ENCODE measurements at regions not wholly inside any gene's neighbourhood (a gene's known extent, or its start where the extent isn't known, plus 50 kb on each side); places are given as distances from the start of the nearest gene placed in this dataset.

DNA sequence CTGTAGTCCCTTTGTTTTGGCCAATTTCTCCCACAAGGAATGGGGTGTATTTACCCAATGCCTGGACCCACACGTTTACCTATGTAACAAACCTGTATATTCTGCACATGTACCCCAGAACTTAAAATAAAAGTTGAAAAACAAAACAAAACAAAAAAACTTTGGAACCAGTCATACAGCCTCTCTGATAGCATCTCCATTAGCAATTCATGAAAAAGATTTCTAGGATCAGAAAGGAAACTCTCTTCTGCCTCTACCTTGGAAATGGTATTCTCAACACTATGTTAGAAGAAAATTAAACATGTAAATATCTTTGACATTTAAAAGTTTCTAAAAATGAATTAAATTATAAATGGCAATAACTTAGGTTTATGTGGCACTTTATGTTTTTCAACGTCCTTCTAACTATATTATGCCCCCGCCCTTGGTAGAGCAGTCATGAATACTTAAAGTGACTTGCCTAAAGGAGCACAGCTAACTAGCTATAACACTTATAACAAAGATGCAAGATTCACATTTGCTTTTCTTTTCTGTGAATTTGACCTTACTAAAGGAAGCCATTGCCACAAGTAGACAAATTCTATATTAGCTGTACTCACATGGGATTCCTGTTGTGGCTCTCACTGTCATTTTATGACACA is 147.5 kb upstream of the FKBP1C start:
- H3K56ac ChIP-seq (ENCODE audit: low read length), result no peak overlapping the region
- H3K4me1 ChIP-seq (ENCODE audit: control insufficient read depth, low read depth, low read length), result no peaks in the 10 kb centered on the region
- no peak overlapping the region for H4K5ac ChIP-seq (ENCODE audit: low read length)
- H2AK5ac ChIP-seq (ENCODE audit: low read length), result no peak overlapping the region
- no peak overlapping the region for H3K4me3 ChIP-seq (ENCODE audit: low read length)
- no peak overlapping the region for H2BK15ac ChIP-seq (replicated peaks; ENCODE audit: low read depth)
- H3K23ac ChIP-seq (ENCODE audit: low read length), result no peak overlapping the region
- H2BK5ac ChIP-seq (ENCODE audit: low read length), result no peak overlapping the region
- H3K79me2 ChIP-seq (ENCODE audit: control insufficient read depth, insufficient read depth, low read length), result no peaks in the 10 kb centered on the region
- H3K36me3 ChIP-seq (ENCODE audit: control insufficient read depth, insufficient read depth, low read length), result no peaks in the 10 kb centered on the region
- WGBS (ENCODE audit: extremely low coverage, insufficient coverage, low lambda C conversion rate), result no CpG with 5 or more reads among the region's 3 CpGs
- H2BK120ac ChIP-seq (ENCODE audit: low read depth, low read length), result no peak overlapping the region
- H3K9ac ChIP-seq (ENCODE audit: low read length), result no peak overlapping the region
- no peak for DNase-seq
- H3K4ac ChIP-seq (ENCODE audit: low read depth, low read length), result no peak overlapping the region
- H3K79me1 ChIP-seq (ENCODE audit: low read length), result no peaks in the 10 kb centered on the region
- no peaks in the 10 kb centered on the region for H3K27me3 ChIP-seq (ENCODE audit: insufficient read depth, low read length, poor library complexity)
- H3K27ac ChIP-seq (ENCODE audit: low read depth, low read length), result no peak overlapping the region
- H3K18ac ChIP-seq (ENCODE audit: low read length), result no peak overlapping the region
- H4K8ac ChIP-seq (ENCODE audit: low read depth, low read length), result no peak overlapping the region
- H3K4me2 ChIP-seq (ENCODE audit: low read length), result no peak overlapping the region

DNA sequence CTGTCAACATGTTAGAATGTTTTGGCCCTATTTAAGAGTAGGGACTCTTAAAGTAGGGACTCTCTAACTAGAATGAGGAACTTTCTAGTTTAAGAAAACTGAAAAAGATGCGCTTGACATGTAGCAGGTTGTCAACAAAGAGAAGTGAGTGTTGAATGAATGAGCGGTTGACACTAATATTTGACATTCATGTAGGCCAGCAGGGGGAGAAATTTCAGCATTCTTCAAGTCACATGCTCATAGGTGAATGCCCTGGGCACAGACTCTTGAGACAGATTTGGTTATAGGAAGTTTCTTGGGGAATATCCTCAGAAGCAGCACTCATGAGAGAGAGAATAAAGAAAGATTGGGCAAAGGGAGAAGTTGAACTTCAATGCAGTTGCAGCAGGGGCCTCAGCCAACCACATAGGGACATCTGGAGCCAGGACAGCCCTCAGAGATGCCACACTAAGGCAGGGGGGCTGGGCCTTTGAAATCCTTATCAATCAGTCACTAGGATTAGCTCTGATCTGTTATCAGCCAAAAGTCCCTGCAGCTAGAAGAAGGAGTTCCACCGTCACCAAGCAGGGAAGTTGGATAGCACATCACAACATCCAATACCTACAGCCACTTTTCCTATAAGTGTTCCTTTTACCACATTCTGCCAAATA is 145.1 kb upstream of the FKBP1C start:
- Histone ChIP-seq H3K36me3 (ENCODE audit: control insufficient read depth, insufficient read depth, low read length) (no peaks in the 10 kb centered on the region), H3K4me1 (ENCODE audit: control insufficient read depth, low read depth, low read length) (no peaks in the 10 kb centered on the region), H3K4ac (ENCODE audit: low read depth, low read length) (no peak overlapping the region), H3K9ac (ENCODE audit: low read length) (no peak overlapping the region), H3K4me2 (ENCODE audit: low read length) (no peak overlapping the region), H3K18ac (ENCODE audit: low read length) (no peak overlapping the region), H2BK5ac (ENCODE audit: low read length) (no peak overlapping the region), H3K79me2 (ENCODE audit: control insufficient read depth, insufficient read depth, low read length) (no peaks in the 10 kb centered on the region), H2BK15ac (replicated peaks; ENCODE audit: low read depth) (no peak overlapping the region), H2AK5ac (ENCODE audit: low read length) (no peak overlapping the region), H4K8ac (ENCODE audit: low read depth, low read length) (no peak overlapping the region), H3K27me3 (ENCODE audit: insufficient read depth, low read length, poor library complexity) (no peaks in the 10 kb centered on the region), H2BK120ac (ENCODE audit: low read depth, low read length) (no peak overlapping the region), H3K56ac (ENCODE audit: low read length) (no peak overlapping the region), H3K27ac (ENCODE audit: low read depth, low read length) (no peak overlapping the region), H3K4me3 (ENCODE audit: low read length) (no peak overlapping the region), H3K23ac (ENCODE audit: low read length) (no peak overlapping the region), H4K5ac (ENCODE audit: low read length) (no peak overlapping the region), H3K79me1 (ENCODE audit: low read length) (no peaks in the 10 kb centered on the region)
- DNase-seq, result peak; percentile 91
- WGBS (ENCODE audit: extremely low coverage, insufficient coverage, low lambda C conversion rate), result no CpG with 5 or more reads among the region's 3 CpGs

DNA sequence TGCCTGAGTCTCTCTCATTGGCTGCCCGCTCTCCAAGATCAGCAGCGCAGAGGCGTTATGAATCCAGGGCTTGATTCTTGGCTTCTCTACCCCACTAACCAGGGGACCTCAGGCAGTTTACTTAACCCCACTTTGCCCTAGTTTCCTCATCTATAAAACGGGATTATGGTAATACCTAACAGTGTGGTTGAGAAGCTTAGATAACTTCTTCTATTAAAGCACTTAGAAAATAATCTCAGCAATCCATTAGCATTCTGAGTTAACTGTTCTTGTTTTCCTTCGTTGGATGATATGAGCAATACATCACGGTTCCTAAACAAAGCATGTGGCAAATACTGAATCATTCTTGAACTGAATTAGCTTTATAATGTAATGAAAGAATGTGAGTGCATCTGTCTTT is 116.3 kb upstream of the FKBP1C start:
- Histone ChIP-seq H3K23ac (ENCODE audit: low read length) (no peak overlapping the region), H3K4ac (ENCODE audit: low read depth, low read length) (no peak overlapping the region), H3K27ac (ENCODE audit: low read depth, low read length) (no peak overlapping the region), H3K4me1 (ENCODE audit: control insufficient read depth, low read depth, low read length) (no peaks in the 10 kb centered on the region), H2BK5ac (ENCODE audit: low read length) (no peak overlapping the region), H3K4me3 (ENCODE audit: low read length) (no peak overlapping the region), H3K9ac (ENCODE audit: low read length) (no peak overlapping the region), H3K79me1 (ENCODE audit: low read length) (no peaks in the 10 kb centered on the region), H4K5ac (ENCODE audit: low read length) (no peak overlapping the region), H3K79me2 (ENCODE audit: control insufficient read depth, insufficient read depth, low read length) (no peaks in the 10 kb centered on the region), H3K56ac (ENCODE audit: low read length) (no peak overlapping the region), H3K18ac (ENCODE audit: low read length) (no peak overlapping the region), H3K4me2 (ENCODE audit: low read length) (no peak overlapping the region), H2AK5ac (ENCODE audit: low read length) (no peak overlapping the region), H3K27me3 (ENCODE audit: insufficient read depth, low read length, poor library complexity) (no peaks in the 10 kb centered on the region), H3K36me3 (ENCODE audit: control insufficient read depth, insufficient read depth, low read length) (no peaks in the 10 kb centered on the region), H4K8ac (ENCODE audit: low read depth, low read length) (no peak overlapping the region), H2BK15ac (replicated peaks; ENCODE audit: low read depth) (no peak overlapping the region), H2BK120ac (ENCODE audit: low read depth, low read length) (no peak overlapping the region)
- DNase-seq, result no peak
- WGBS (ENCODE audit: extremely low coverage, insufficient coverage, low lambda C conversion rate), result no CpG with 5 or more reads among the region's 6 CpGs

GRCh38 chr6:63097222-63097621 is 114.0 kb upstream of the FKBP1C start:
- H3K27ac ChIP-seq (ENCODE audit: low read depth, low read length), result no peak overlapping the region
- H4K5ac ChIP-seq (ENCODE audit: low read length), result no peak overlapping the region
- no peaks in the 10 kb centered on the region for H3K79me2 ChIP-seq (ENCODE audit: control insufficient read depth, insufficient read depth, low read length)
- H3K27me3 ChIP-seq (ENCODE audit: insufficient read depth, low read length, poor library complexity), result no peaks in the 10 kb centered on the region
- no peak overlapping the region for H2AK5ac ChIP-seq (ENCODE audit: low read length)
- H2BK5ac ChIP-seq (ENCODE audit: low read length), result no peak overlapping the region
- H3K56ac ChIP-seq (ENCODE audit: low read length), result no peak overlapping the region
- no peak overlapping the region for H3K18ac ChIP-seq (ENCODE audit: low read length)
- no peaks in the 10 kb centered on the region for H3K4me1 ChIP-seq (ENCODE audit: control insufficient read depth, low read depth, low read length)
- H3K36me3 ChIP-seq (ENCODE audit: control insufficient read depth, insufficient read depth, low read length), result no peaks in the 10 kb centered on the region
- H2BK15ac ChIP-seq (replicated peaks; ENCODE audit: low read depth), result no peak overlapping the region
- no peak overlapping the region for H4K8ac ChIP-seq (ENCODE audit: low read depth, low read length)
- DNase-seq, result no peak
- H3K4me2 ChIP-seq (ENCODE audit: low read length), result no peak overlapping the region
- H3K23ac ChIP-seq (ENCODE audit: low read length), result no peak overlapping the region
- WGBS (ENCODE audit: extremely low coverage, insufficient coverage, low lambda C conversion rate), result no CpG with 5 or more reads among the region's 1 CpG
- no peak overlapping the region for H2BK120ac ChIP-seq (ENCODE audit: low read depth, low read length)
- no peak overlapping the region for H3K9ac ChIP-seq (ENCODE audit: low read length)
- no peak overlapping the region for H3K4me3 ChIP-seq (ENCODE audit: low read length)
- H3K79me1 ChIP-seq (ENCODE audit: low read length), result no peaks in the 10 kb centered on the region
- H3K4ac ChIP-seq (ENCODE audit: low read depth, low read length), result no peak overlapping the region

DNA sequence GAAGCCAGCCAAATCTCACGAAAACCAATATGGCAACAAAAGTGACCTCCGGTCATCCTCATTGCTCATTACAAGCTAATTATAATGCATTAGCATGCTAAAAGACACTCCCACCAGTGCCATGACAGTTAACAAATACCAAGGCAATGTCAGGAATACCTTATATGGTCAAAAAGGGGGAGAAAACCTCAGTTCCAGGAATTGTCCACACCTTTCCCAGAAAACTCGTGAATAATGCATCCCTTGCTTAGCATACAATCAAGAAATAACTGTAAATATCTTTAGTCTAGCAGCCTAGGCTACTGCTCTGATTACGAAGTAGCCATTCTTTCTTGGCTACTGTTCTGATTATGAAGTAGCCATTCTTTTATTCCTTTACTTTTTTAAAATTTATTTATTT is 112.5 kb upstream of the FKBP1C start:
- Histone ChIP-seq H2BK5ac (ENCODE audit: low read length) (no peak overlapping the region), H3K4me2 (ENCODE audit: low read length) (no peak overlapping the region), H3K36me3 (ENCODE audit: control insufficient read depth, insufficient read depth, low read length) (no peaks in the 10 kb centered on the region), H2BK120ac (ENCODE audit: low read depth, low read length) (no peak overlapping the region), H3K23ac (ENCODE audit: low read length) (no peak overlapping the region), H3K27me3 (ENCODE audit: insufficient read depth, low read length, poor library complexity) (no peaks in the 10 kb centered on the region), H3K18ac (ENCODE audit: low read length) (no peak overlapping the region), H2AK5ac (ENCODE audit: low read length) (no peak overlapping the region), H3K56ac (ENCODE audit: low read length) (no peak overlapping the region), H3K4me3 (ENCODE audit: low read length) (no peak overlapping the region), H3K79me2 (ENCODE audit: control insufficient read depth, insufficient read depth, low read length) (no peaks in the 10 kb centered on the region), H3K9ac (ENCODE audit: low read length) (no peak overlapping the region), H3K27ac (ENCODE audit: low read depth, low read length) (no peak overlapping the region), H3K4me1 (ENCODE audit: control insufficient read depth, low read depth, low read length) (no peaks in the 10 kb centered on the region), H4K5ac (ENCODE audit: low read length) (no peak overlapping the region), H2BK15ac (replicated peaks; ENCODE audit: low read depth) (no peak overlapping the region), H4K8ac (ENCODE audit: low read depth, low read length) (no peak overlapping the region), H3K79me1 (ENCODE audit: low read length) (no peaks in the 10 kb centered on the region), H3K4ac (ENCODE audit: low read depth, low read length) (no peak overlapping the region)
- DNase-seq, result peak; percentile 6
- WGBS (ENCODE audit: extremely low coverage, insufficient coverage, low lambda C conversion rate), result no CpG with 5 or more reads among the region's 4 CpGs

Data from mesendoderm (in vitro differentiated cells).